B cell (primary cell): ENCODE measurements at regions not wholly inside any gene's neighbourhood (a gene's known extent, or its start where the extent isn't known, plus 50 kb on each side); places are given as distances from the start of the nearest gene placed in this dataset.

Experiments
- ATAC-seq: fragments of 200-7000 bp; cut with Tn5 transposase; one replicate; pipeline ENCODE4 v1.10.0; 2021; ENCODE audit warnings: low read depth, mild to moderate bottlenecking, moderate number of reproducible peaks, moderate library complexity
- CTCF ChIA-PET: fragments of 350-600 bp; sonication (Branson Sonifier 250); formaldehyde crosslinking; loops from one replicate; lab custom pipeline; 2021; ENCODE audit warnings: antibody characterized with exemption, inconsistent platforms; lab: Charles Lee
- POLR2A ChIA-PET: fragments of 350-600 bp; sonication (Branson Sonifier 250); formaldehyde crosslinking; loops from one replicate; lab custom pipeline; 2021; ENCODE audit warnings: antibody characterized with exemption; lab: Charles Lee
- DNase-seq: peaks from one replicate; pipeline ENCODE4 v3.0.0; 2013
- H2AFZ ChIP-seq: 2 replicates; pipeline ENCODE4 v1.6.1; 2012; ENCODE audit warnings: mild to moderate bottlenecking, low read depth, low read length; ENCODE audit not compliant: insufficient read depth, poor library complexity, severe bottlenecking
- H3K27ac ChIP-seq, 2 donors: 1 replicate in 1 of 2; 2 replicates in 1 of 2; pipeline ENCODE4 v1.5.1; 2012 to 2013; ENCODE audit warnings: low read length in 2 of 2, mild to moderate bottlenecking in 2 of 2, moderate library complexity in 1 of 2
- H3K27me3 ChIP-seq, 4 experiments: fragments of 200-600 bp in 1 of 4; sonication (generic) in 1 of 4; replicated peaks in 1 of 4; 1 replicate in 2 of 4; 2 replicates in 2 of 4; pipeline versions ENCODE4 v1.6.1 to v1.7.0; 2013 to 2016; ENCODE audit warnings: low read length in 3 of 4, mild to moderate bottlenecking in 2 of 4, mixed read lengths in 1 of 4, moderate library complexity in 1 of 4; ENCODE audit not compliant: insufficient read depth in 4 of 4, control insufficient read depth in 3 of 4; ENCODE audit errors: control extremely low read depth in 1 of 4
- H3K36me3 ChIP-seq, 2 experiments: replicated peaks in 1 of 2; 1 replicate in 1 of 2; 2 replicates in 1 of 2; pipeline versions ENCODE4 v1.6.1 to v1.7.1; 2013; ENCODE audit warnings: low read length in 1 of 2; ENCODE audit not compliant: insufficient read depth in 2 of 2, control insufficient read depth in 1 of 2; ENCODE audit errors: control extremely low read depth in 1 of 2, extremely low read depth in 1 of 2
- H3K4me1 ChIP-seq, 2 donors: fragments of 200-600 bp in 1 of 2; sonication (generic) in 1 of 2; 1 replicate in 1 of 2; 2 replicates in 1 of 2; pipeline versions ENCODE4 v1.5.1 to v1.6.1; 2013 to 2017; ENCODE audit warnings: low read length in 2 of 2; ENCODE audit not compliant: control insufficient read depth in 2 of 2, insufficient read depth in 2 of 2
- H3K4me2 ChIP-seq: replicated peaks from 2 replicates; pipeline ENCODE3; 2012; ENCODE audit warnings: mild to moderate bottlenecking, low read depth, low read length; ENCODE audit not compliant: poor library complexity, severe bottlenecking
- H3K4me3 ChIP-seq, 5 experiments: fragments of 200-600 bp in 1 of 5; sonication (generic) in 1 of 5; 1 replicate in 3 of 5; 2 replicates in 2 of 5; pipeline versions ENCODE4 v1.5.1 to v1.7.0; 2011 to 2016; ENCODE audit warnings: low read length in 4 of 5, mild to moderate bottlenecking in 4 of 5, low read depth in 2 of 5, control low read depth in 1 of 5, moderate library complexity in 1 of 5; ENCODE audit not compliant: insufficient read depth in 1 of 5; ENCODE audit errors: control extremely low read depth in 1 of 5, extremely low read depth in 1 of 5
- H3K79me2 ChIP-seq: fragments of 200-600 bp; sonication (generic); one replicate; pipeline ENCODE4 v1.6.0; 2016; ENCODE audit warnings: low read length; ENCODE audit not compliant: control insufficient read depth, insufficient read depth
- H3K9ac ChIP-seq: fragments of 200-600 bp; sonication (generic); 2 replicates; pipeline ENCODE4 v1.6.1; 2017; ENCODE audit warnings: mild to moderate bottlenecking, low read length, moderate library complexity
- H3K9me3 ChIP-seq, 3 donors: one replicate each; pipeline versions ENCODE4 v1.6.1 to v1.7.1; 2013; ENCODE audit warnings: low read length in 2 of 3; ENCODE audit not compliant: control insufficient read depth in 2 of 3, insufficient read depth in 1 of 3; ENCODE audit errors: control extremely low read depth in 1 of 3
- H4K20me1 ChIP-seq: 2 replicates; pipeline ENCODE4 v1.6.0; 2012; ENCODE audit warnings: mild to moderate bottlenecking, low read length; ENCODE audit not compliant: insufficient read depth, control insufficient read depth, poor library complexity, severe bottlenecking
- H3K27ac Mint-ChIP-seq: one replicate; pipeline ENCODE4 v1.8.0; 2021; ENCODE audit warnings: mixed read lengths
- H3K27me3 Mint-ChIP-seq: one replicate; pipeline ENCODE4 v1.8.0; 2021; ENCODE audit warnings: mixed read lengths
- H3K4me1 Mint-ChIP-seq: one replicate; pipeline ENCODE4 v1.8.0; 2021; ENCODE audit warnings: mixed read lengths
- H3K4me3 Mint-ChIP-seq: one replicate; pipeline ENCODE4 v1.8.0; 2021; ENCODE audit warnings: mixed read lengths
- H3K9me3 Mint-ChIP-seq: one replicate; pipeline ENCODE4 v1.8.0; 2022; ENCODE audit warnings: mixed read lengths; ENCODE audit not compliant: insufficient read depth
- EZH2 ChIP-seq: IDR thresholded peaks from 2 replicates; pipeline ENCODE4 v1.6.1; 2012; ENCODE audit warnings: borderline replicate concordance, low read depth, mild to moderate bottlenecking, moderate library complexity, low read length; ENCODE audit not compliant: insufficient read depth, poor library complexity, severe bottlenecking
- WGBS: methylation state at CpG from one replicate; pipeline ENCODE4 v1.1.5; 2013; ENCODE audit warnings: missing lambda C conversion rate; ENCODE audit not compliant: insufficient coverage; 5-methylcytosine and 5-hydroxymethylcytosine counted together
- intact Hi-C: fragments of 100-400 bp; cut with micrococcal nuclease; formaldehyde crosslinking; loops from one replicate; pipeline ENCODE4 v1.10.0; 2022
- TF ChIP-seq, protein P1 (sequence below): fragments of 200-600 bp; IDR thresholded peaks from one replicate; pipeline ENCODE4 v1.8.0; 2022; ENCODE audit warnings: antibody characterized with exemption, mild to moderate bottlenecking

GRCh38 chrX:42515939-42516338 lies 262.0 kb downstream of the PPP1R2C start:
- Histone ChIP-seq H3K36me3 (no peaks in the 10 kb centered on the region), H3K4me3 (no peak overlapping the region), H3K4me1 (no peaks in the 10 kb centered on the region), H4K20me1 (no peaks in the 10 kb centered on the region), H3K4me2 (no peak overlapping the region), H3K27ac (no peak overlapping the region), H3K79me2 (no peaks in the 10 kb centered on the region), H3K27me3 (no peaks in the 10 kb centered on the region), H2AFZ (no peak overlapping the region), H3K9me3 (no peaks in the 10 kb centered on the region), H3K9ac (no peak overlapping the region)
- intact Hi-C loops: no loop called here
- TF ChIP-seq EZH2: no peak
- TF ChIP-seq, protein P1, sequence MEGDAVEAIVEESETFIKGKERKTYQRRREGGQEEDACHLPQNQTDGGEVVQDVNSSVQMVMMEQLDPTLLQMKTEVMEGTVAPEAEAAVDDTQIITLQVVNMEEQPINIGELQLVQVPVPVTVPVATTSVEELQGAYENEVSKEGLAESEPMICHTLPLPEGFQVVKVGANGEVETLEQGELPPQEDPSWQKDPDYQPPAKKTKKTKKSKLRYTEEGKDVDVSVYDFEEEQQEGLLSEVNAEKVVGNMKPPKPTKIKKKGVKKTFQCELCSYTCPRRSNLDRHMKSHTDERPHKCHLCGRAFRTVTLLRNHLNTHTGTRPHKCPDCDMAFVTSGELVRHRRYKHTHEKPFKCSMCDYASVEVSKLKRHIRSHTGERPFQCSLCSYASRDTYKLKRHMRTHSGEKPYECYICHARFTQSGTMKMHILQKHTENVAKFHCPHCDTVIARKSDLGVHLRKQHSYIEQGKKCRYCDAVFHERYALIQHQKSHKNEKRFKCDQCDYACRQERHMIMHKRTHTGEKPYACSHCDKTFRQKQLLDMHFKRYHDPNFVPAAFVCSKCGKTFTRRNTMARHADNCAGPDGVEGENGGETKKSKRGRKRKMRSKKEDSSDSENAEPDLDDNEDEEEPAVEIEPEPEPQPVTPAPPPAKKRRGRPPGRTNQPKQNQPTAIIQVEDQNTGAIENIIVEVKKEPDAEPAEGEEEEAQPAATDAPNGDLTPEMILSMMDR: no peak
- Mint-ChIP-seq H3K4me1 (no peaks in the 10 kb centered on the region), H3K27ac (no peak overlapping the region), H3K27me3 (no peaks in the 10 kb centered on the region), H3K4me3 (no peak overlapping the region), H3K9me3 (no peaks in the 10 kb centered on the region)
- ChIA-PET CTCF (no interaction called here), POLR2A (no interaction called here)
- no CpG with 5 or more reads among the region's 1 CpG for WGBS
- no peak for DNase-seq
- ATAC-seq: no peak

- intact Hi-C loops: no loop called here
- Histone ChIP-seq H3K4me3 (no peak overlapping the region), H3K4me1 (peaks cover 0 to 3% of the 10 kb centered on the region in 2 donors), H3K27me3 (no peaks in the 10 kb centered on the region), H4K20me1 (no peaks in the 10 kb centered on the region), H2AFZ (no peak overlapping the region), H3K27ac (no peak overlapping the region), H3K79me2 (no peaks in the 10 kb centered on the region), H3K9ac (no peak overlapping the region), H3K4me2 (no peak overlapping the region), H3K9me3 (peaks cover 0 to 8% (median 0%) of the 10 kb centered on the region in 3 donors), H3K36me3 (no peaks in the 10 kb centered on the region)
- no CpG with 5 or more reads among the region's 7 CpGs for WGBS
- CTCF ChIA-PET: no interaction called here
- no peak for DNase-seq
- Mint-ChIP-seq H3K4me1 (peaks cover 5% of the 10 kb centered on the region), H3K9me3 (no peaks in the 10 kb centered on the region), H3K27me3 (no peaks in the 10 kb centered on the region), H3K27ac (no peak overlapping the region), H3K4me3 (no peak overlapping the region)
- ATAC-seq: no peak
- POLR2A ChIA-PET: no interaction called here
- TF ChIP-seq EZH2: no peak
- TF ChIP-seq, protein P1: no peak
Measured at GRCh38 chrX:42505016-42505415, 272.9 kb downstream of the PPP1R2C start.
